Fibroblast of peridontal ligament (primary cell): ENCODE measurements at regions not wholly inside any gene's neighbourhood (a gene's known extent, or its start where the extent isn't known, plus 50 kb on each side); places are given as distances from the start of the nearest gene placed in this dataset.

ENCODE experiments used
- DNase-seq: peaks from one replicate; pipeline ENCODE4 v3.0.0-alpha.2; 2010; ENCODE audit errors: extremely low read depth

DNA sequence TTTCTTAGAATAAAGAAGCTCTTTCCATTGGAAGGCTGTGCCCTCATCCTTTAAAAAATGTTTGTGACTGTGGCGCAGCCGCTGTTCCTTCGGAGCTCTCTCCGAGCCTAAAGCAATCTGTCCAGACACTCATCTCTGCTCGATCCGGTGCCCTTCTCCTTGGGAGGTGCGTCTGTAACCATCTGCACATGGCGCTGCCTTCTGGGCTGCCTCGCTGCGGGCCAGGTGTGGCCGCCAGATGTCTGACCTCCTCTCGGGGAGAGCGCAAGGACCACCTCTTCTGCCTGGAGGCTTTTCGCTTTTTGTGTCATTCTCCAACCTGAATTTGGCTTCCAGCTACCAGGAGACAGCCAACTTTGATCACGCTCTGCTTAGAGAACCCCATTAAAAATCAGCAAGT is 153.4 kb upstream of the PTCH1 start:
- DNase-seq: no peak

DNA sequence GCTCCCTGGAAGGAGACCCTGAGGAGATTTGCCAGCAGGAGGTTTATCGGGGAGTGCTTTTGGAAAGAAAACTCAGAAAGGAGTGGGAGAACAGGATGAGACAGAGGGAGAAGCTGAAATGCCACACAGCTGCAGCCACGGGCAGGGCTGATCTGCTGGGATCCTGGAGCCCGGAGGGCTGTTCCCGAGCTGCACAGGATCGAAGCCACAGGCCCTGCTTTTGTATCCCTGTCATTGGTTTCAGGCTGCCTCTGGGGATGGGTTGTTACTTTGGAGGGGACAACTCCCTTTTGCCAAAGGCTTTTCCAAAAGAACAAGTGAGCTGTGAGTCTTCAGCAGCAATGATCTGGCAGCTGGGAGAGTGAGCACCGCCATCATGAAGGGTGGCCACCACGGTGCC is 152.5 kb upstream of the PTCH1 start:
- no peak for DNase-seq

DNA sequence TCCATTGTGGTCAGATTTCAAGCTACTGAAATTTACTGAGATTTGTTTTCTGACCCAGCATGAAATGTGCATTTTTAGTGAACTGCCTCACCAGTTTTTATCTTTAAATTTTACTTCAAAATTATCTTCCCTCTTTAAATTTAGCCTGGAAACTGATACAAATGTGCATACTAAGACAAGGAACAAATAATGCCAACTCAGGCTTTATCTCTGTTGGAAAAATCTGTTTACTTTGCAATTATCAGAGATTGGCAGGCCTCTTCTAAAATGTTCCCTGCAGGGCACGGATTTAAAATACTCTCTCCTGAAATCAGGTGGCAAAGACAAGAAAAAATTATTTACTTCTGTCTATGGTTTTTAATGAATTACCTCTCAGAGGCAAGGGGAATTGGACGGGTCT is 151.0 kb upstream of the PTCH1 start:
- no peak for DNase-seq

DNA sequence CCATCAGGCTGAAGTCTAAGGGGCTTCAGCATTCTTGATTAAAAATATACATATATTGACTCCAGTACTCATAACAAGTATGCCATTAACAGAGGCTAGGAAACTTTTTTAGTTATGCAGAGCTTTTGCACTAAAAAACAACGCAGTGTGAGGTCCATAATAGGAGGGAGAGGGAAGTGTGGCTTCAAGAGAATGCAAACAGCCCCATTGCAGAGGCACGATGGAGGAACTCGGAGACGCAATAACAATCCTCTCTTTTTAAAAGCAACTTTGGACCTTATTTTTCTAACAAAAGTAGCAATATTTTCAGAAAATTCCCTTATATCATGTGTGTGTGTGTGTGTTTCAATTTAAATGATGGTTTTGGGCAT is 150.0 kb upstream of the PTCH1 start:
- DNase-seq: no peak

DNA sequence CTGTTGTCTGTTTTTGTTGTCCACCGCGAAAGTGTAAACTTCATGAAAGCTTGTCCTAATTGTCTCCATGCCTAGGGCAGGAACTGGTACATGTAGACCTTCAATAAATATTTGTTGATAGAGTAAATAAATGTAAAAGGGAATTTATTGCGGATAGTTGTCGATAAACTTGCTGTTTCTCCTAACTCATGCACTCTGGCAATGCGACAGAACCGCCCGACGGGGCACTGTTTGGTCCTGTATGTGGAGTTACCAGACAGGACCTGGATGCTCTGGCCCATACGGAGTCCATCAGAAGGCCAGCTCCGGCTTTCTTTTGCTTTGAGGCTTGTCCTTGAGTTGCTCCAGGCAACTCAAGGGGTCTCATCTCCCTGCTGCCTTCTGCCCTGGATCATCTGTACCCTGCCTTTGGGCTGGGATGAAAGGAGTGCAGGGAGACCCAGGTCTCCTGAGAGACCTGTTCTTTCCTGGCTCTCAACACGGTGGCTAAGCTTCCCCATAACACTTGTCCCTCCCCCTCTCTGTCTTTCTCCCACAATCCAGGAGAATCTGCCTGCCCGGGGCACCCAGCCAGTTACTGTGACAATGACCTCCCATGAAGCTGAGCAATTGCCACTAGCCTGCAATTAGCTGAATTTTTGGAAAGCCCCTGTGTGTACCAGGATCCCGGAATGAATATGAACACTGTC is 149.5 kb upstream of the PTCH1 start:
- no peak for DNase-seq

DNA sequence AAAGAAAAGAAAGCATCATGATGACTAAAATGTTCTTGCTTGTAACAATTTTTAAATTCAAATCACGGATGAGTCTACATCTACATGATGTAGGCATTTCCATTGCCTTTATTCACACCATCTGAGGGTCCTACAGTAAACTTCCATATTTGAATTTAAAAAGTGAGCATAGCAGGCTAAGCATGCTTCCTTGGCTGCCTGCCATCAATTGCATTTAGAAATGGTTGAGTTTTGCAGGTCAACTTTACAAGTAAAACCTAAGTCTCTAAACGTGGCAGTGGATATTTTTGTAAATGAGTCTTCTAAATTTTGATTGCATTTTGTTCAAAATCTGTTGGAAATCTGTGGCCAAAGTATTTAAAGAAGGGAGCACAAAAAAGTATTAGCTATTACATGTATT is 136.5 kb upstream of the PTCH1 start:
- DNase-seq: no peak

DNA sequence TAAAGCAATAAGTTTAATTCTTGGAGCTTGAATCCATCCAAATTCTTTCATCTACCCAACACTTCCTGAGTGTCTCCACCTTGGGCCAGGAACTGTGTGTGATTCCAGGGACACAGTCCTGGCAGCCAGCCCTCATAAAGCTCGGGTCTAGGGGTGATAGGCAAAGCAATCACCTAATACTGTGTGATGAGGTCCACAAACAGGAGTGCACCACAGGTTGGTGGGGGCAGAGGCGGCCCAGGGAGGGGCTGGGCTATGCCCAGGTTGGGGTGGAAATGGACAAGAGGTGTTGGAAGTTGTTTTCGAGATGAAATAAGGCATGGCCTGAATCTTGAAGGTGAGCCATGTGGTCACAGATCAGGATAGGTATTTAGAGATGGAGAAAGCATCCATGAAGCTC is 133.9 kb upstream of the PTCH1 start:
- DNase-seq: no peak

DNA sequence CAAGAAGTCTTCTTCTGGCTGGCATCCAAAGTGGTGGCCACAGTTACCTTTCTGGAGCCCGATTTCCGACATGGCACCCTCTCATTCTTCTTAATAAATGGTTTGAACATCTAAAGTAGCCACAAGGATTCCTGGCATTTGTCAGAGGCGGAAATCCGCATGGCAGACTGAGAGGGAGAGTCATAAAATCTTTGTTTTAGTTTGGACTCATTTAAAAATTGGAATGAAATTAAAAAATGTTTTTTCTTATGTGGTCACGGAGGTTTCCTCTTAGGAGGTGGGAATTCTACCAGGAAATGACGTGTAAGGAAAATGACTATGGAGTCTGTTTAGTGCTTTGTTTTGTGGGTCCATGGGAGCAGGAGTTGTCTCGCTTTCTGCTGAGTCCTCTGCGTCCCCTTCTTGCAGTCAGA is 133.0 kb upstream of the PTCH1 start:
- peak; percentile 42 for DNase-seq

DNA sequence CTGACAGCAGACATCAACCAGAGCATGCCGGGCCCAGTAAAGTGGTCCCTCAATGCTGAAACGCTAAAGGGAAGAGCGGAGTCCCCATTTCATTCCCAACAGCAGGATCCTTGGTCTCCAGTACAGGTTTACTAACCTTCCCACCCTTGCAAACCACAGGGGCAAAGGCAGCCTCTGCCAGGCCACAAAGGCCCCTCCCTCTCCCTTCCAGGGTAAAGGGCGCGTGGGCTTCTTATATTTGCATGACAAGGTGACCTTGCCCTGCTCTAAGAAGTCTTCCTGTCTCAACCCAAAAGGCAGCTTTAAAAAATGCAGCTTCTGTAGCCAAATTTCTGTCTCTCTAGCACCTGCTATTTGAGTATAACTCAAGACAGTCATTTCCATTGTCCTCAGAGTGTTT is 131.5 kb upstream of the PTCH1 start:
- no peak for DNase-seq

DNA sequence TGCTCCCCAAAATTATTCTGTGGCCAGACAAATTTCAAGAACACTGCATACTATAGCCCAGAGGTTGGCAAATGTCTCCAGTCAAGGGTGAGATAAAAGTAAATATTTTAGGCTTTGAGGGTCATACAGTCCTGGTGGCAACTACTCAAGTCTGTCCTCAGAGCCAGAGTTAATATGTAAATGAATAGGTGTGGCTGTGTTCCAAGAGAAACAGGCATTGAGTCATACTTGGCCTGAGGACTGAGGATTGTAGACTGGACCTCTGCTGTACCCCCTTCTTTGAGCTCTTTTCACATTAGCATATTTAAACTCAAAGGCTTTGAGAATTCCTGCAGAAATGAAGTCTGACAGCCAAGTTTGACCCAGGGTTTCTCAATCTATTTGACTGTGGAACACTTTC is 129.2 kb upstream of the PTCH1 start:
- DNase-seq: no peak

DNA sequence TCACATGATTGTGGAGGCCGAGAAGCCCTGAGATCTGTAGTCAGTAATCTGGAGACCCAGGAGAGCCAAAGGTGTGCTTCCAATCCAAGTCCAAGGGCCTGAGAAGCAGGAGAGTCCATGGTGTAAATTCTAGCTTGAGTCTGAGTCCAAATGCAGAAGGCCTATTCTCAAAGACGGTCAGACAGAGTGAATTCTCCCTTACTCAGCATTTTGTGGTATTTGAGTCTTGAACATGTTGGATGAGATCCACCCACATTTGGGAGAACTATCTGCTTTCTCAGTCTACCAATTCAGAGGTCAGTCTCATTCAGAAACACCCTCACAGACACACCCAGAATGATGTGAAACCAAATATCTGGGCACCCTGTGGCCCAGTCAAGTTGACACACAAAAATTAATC is 128.8 kb upstream of the PTCH1 start:
- DNase-seq: no peak

DNA sequence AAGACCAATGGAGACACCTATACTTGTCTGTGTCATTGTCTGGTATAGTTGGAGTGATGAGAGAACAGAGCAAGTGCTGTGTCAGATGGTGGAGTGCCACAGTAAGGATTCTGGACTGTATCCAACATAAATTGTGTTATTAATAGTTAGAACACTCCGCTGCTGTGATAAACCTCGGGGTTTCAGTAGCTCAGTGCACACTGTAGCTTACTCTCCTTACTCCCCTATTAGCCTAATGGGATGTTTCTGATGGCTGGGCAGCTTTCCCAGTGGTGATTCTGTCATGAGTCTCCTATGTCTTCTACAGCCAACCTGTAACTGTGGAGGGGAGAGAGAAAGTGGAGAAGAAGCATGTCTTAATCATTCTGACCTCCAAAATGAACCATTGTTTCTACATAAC is 127.6 kb upstream of the PTCH1 start:
- DNase-seq: no peak

DNA sequence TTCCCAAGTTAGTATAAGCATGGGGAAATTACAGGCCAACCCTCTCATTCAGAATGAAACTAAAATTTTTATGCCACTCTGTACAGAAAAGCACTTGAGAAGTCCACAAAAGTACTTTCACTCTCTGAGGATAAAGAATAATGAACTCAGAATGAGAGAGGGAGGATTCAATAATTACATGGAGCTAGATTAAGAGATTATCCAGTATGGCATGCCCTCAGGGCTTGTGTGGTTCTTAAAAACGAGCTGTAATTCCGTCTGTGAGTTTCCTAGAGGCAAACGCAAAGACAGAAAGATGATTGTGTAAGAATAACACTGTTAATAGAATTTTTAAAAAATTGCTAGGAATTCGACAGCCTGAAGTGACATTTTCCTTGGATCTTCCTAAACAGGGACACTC is 126.8 kb upstream of the PTCH1 start:
- DNase-seq: no peak

DNA sequence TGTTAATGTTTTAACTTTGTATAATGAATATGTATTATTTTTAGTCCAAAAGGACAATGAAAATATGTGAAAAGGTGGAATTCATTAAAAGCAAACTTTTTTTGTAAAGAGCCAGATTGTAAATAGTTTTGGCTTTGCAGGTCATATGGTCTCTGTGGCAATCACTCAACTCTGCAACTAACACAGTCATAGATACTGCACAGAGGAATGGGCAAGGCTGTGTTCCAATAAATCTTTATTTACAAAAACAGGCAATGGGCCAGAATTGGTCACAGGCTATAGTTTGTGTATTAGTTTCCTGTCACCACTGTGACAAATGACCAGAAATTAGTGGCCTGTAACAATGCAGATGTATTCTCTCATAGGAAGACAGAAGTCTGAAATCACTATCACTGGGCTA is 125.4 kb upstream of the PTCH1 start:
- DNase-seq: no peak

DNA sequence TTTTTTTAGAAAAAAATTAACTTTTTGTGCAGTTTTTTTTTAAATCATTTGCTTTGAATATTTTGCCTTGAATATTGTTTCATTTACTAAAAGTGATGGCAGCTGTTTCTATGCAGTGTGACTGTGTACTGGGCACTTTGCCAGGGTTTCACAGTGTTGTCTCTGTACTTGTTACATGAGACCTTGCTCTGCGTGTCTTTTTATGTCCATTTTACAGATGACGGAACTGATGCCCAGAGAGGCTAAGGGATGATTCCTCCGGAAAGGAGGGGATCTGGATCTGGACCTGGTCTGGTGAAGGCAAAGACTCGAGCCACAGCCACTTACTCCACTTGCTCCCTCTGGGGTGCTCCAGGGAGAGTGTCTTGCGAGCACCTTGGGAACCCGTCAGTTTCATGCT is 124.8 kb upstream of the PTCH1 start:
- DNase-seq: no peak

DNA sequence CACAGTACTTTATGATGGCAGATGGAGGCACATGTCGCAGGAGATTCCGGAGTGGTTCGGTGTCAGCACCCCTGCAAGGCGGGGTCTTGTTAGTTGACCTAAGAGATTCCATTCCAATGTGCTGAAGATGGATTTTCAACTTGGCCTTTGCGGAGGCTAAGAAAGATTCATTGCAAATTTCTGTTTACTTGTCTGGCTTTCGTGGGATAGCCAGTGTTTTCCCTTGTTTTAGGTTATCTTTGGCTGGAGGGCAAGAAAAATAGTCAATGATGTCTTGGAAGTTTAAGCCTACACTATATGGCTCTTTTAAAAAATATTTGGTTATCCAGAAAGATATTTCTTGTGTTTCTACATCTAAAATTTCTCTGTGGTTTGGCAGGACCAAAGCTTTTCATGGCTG is 123.6 kb upstream of the PTCH1 start:
- DNase-seq: no peak

DNA sequence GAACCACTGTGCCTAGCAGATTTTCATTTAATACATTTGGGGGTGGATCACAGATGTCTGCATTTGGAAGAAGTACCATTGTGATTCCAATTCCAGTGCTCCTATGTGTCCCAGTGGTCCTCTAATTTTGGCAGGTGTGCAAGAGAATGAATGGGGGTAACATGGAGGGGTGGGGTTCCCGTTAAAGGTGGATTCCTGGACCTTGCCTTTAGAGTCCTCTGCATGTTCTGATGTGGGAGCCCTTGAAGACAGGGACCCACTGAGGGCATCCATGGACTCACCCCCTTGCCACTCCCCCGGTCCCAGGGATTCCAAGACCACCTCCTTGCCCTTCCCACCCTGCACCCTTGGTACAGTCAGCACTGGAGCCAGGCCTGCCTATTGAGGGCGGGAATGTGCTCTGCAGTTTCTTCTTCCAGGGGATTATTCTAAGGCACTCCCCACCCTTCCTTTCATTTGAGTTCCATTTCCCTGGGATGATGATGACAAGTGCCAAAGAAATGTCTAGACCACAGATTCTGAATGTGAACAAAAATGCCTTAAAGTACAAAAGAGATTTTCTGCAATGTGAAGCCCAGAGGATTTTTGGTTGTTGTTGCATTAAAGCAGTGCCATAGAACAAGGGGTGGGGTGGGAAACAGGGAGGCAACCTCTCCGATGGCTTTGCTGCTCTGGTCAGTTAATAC is 119.4 kb upstream of the PTCH1 start:
- no peak for DNase-seq

DNA sequence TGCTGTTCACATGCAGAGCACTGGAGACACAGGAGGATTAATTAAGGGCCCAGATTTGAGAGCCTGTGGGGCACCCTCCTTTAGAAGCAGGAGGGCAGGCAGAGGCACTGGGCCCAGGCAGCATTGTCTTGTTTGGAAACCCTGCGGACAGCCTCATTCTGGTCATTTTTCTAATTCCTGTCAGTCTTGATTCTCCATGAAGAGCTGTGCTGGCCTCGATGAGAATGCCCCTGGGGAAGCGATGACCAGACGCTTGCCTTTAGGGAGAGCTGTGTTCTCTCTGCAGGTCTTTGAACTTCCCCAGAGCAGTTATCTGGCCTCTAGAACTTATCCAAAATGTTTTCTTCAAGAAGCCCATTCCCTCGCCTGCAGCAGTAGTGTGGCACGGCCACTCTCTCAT is 117.8 kb upstream of the PTCH1 start:
- DNase-seq: no peak

DNA sequence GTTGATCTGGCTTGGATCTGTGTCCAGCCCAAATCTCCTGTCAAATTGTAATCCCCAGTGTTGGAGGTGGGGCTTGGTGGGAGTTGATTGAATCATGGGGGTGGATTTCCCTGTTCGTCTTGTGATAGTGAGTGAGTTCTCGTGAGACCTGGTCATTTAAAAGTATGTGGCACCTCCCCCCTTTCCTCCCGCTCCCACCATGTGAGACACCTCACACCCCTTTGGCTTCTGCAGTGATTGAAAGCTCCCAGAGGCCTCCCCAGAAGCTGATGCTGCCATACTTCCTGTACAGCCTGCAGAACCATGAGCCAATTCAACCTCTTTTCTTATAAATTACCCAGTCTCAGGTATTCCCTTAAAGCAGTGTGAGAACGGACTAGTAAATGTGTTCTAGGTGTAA is 117.3 kb upstream of the PTCH1 start:
- no peak for DNase-seq

DNA sequence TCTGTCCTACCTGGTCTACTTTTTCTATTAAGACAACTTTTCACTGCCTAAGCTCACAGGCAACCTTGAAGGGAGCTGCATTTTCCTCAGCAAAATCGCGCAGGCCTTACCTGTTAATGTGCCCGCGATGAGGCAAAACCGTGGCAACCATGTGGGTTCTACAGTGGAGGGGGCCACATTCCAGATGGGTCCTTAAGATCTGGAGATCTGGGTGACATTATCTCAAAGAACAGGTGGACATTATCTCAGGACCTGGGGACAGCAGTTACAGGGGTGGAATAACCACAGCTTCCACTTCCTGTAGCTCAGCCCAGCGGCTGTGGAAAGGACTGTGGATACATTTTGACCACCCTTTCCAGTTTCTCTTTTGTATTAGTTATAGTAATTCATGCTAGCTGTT is 112.8 kb upstream of the PTCH1 start:
- DNase-seq: no peak

DNA sequence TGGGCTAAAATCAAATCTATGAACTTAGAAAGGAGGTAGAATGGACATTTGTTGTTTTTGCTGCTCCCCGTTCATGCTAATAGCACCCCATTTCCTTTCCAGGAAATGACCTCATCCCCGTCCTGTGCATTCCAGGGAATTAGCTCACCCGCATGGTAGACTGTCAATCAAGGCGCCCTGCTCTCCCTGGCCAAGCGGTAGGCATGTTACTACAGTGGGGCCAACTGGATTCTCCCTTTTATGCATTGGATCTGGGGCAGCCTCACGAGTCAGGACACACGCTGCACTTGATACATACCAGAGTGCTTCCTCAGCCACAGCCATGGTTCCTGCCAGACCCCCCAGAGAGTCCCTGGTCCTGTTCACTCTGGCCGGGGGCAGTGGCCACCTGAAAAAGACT is 111.0 kb upstream of the PTCH1 start:
- DNase-seq: no peak

DNA sequence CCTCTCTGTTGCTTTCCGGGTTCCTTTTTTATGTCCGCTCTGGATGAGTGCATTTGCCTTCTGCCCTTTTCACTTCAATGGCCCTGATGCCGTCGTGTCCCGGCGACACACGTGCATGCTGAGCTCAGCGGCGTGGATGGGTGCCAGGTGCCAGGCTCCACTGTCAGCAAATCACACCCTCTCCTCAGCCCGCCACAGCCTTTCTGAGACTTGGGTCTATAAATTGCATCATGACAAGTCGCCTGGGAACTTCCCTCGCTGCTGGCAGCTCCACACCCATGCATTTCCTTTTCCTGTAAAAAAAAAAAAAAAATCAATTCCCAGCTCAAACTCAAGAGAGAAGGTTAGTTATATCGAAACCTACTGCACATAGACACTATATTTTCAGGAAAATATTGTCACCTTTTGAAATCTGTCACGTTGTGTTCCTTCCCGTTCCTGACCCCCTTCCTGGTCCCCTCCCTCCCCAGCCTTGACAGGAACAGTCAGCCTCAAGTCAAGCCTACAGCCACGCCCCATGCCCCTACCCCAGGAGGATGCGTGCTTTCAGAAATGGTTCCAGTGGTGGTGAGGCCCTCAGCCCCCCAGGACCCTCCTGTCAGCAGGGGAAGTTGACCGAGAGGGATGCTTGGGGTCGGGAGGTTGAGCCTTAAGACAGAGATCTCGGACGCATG is 110.3 kb upstream of the PTCH1 start:
- no peak for DNase-seq

DNA sequence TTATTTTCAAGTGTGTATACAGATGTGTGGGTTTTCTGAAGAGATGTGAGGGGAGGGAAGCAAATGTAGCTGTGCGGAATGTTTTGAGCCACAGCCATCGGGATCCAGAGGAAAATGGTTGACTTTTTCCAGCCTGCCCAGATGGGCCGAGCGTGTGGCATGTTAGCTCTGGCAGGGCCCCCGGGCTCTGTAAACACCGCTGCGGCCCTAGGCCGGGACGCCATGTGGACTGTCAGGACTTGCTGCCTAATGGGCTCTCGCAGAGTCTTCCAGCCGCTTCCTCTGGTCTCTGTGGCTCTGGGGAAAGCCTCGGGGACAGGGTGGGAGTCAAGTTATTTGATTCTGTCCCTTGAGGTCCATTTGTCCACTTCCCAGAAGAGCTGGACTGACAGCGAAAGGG is 109.6 kb upstream of the PTCH1 start:
- DNase-seq: no peak

DNA sequence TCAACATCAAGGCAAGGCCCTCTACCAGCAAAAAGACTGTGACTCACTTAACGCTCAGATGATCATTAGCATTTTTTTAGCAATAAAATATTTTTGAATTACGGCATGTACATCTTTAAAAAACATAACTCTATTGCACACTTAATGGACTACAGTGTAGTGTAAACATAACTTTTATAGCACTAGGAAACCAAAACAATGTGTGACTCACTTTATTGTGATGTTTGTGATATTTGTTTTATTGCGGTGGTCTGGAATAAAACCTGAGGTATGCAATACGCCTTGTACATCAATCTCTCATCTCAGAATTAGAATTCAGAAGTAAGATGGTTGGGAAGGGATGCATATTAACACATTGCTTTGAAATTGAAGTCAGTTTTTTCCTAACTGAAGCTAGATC is 106.9 kb upstream of the PTCH1 start:
- DNase-seq: no peak
